AG04450 (cell line): ENCODE measurements at regions not wholly inside any gene's neighbourhood (a gene's known extent, or its start where the extent isn't known, plus 50 kb on each side); places are given as distances from the start of the nearest gene placed in this dataset.

ENCODE experiments used
- CTCF ChIA-PET: fragments of 300-600, 350-600 bp; formaldehyde crosslinking; extraction: SDS; loops from one replicate; lab custom pipeline; 2022; ENCODE audit warnings: antibody characterized with exemption, inconsistent platforms; lab: Charles Lee
- POLR2A ChIA-PET: fragments of 350-600 bp; formaldehyde crosslinking; extraction: SDS; loops from one replicate; lab custom pipeline; 2021; ENCODE audit warnings: antibody characterized with exemption, inconsistent platforms; lab: Yijun Ruan, JAX
- DNase-seq: peaks from one replicate; pipeline ENCODE4 v3.0.0-alpha.2; 2011; ENCODE audit warnings: low read depth, low spot score
- H3K27ac ChIP-seq: one replicate; pipeline ENCODE4 v1.5.1; 2012; ENCODE audit warnings: low read depth, low read length, control low read depth
- H3K27me3 ChIP-seq: one replicate; pipeline ENCODE4 v1.6.0; 2012; ENCODE audit warnings: low read length; ENCODE audit not compliant: control insufficient read depth, insufficient read depth
- H3K4me3 ChIP-seq: 2 replicates; pipeline ENCODE4 v1.5.1; 2011; ENCODE audit warnings: mild to moderate bottlenecking, low read depth, low read length, control low read depth
- H3K9me3 ChIP-seq: 2 replicates; pipeline ENCODE4 v1.5.1; 2012; ENCODE audit warnings: low read length; ENCODE audit not compliant: control insufficient read depth, insufficient read depth
- CTCF ChIP-seq: IDR thresholded peaks from 2 replicates; pipeline ENCODE4 v1.5.1; 2011; ENCODE audit warnings: low read depth, low read length, control low read depth, inconsistent platforms

GRCh38 chr22:27625769-27626674 is 175.5 kb downstream of the MN1 start:
- no peaks in the 10 kb centered on the region; the same call in 1 of the 2 replicates for H3K9me3 ChIP-seq
- peaks cover 9% of the 10 kb centered on the region for H3K27me3 ChIP-seq
- ChIA-PET CTCF (no interaction called here), POLR2A (interaction anchor here (0.7 kb wide), 1 partner anchor 45 kb away, joined by 3 read pairs; no protein-coding TSS in a partner anchor)
- H3K4me3 ChIP-seq: no peak overlapping the region
- TF ChIP-seq CTCF: no peak
- no peak for DNase-seq
- no peak overlapping the region for H3K27ac ChIP-seq

GRCh38 chr22:27626675-27627443 is 174.7 kb downstream of the MN1 start:
- DNase-seq: no peak
- Histone ChIP-seq H3K4me3 (no peak overlapping the region), H3K27ac (no peak overlapping the region), H3K9me3 (no peaks in the 10 kb centered on the region), H3K27me3 (peaks cover 9% of the 10 kb centered on the region)
- CTCF ChIA-PET: no interaction called here
- POLR2A ChIA-PET: no interaction called here
- TF ChIP-seq CTCF: no peak

GRCh38 chr22:27627444-27627833 is 174.1 kb downstream of the MN1 start:
- Histone ChIP-seq H3K4me3 (no peak overlapping the region), H3K27me3 (peaks cover 13% of the 10 kb centered on the region), H3K9me3 (no peaks in the 10 kb centered on the region), H3K27ac (no peak overlapping the region)
- ChIA-PET POLR2A (no interaction called here), CTCF (no interaction called here)
- peak; percentile 24; the same call in 1 of the 2 replicates for TF ChIP-seq CTCF
- no peak for DNase-seq

GRCh38 chr22:27627901-27628300 is 173.7 kb downstream of the MN1 start:
- Histone ChIP-seq H3K9me3 (no peaks in the 10 kb centered on the region), H3K4me3 (no peak overlapping the region), H3K27me3 (peaks cover 17% of the 10 kb centered on the region), H3K27ac (no peak overlapping the region)
- ChIA-PET POLR2A (no interaction called here), CTCF (no interaction called here)
- DNase-seq: no peak
- no peak for TF ChIP-seq CTCF

GRCh38 chr22:27628341-27628740 is 173.2 kb downstream of the MN1 start:
- H3K9me3 ChIP-seq: no peaks in the 10 kb centered on the region
- H3K27me3 ChIP-seq: peaks cover 18% of the 10 kb centered on the region
- CTCF ChIA-PET: no interaction called here
- no peak for DNase-seq
- H3K27ac ChIP-seq: no peak overlapping the region
- no peak overlapping the region for H3K4me3 ChIP-seq
- TF ChIP-seq CTCF: no peak
- POLR2A ChIA-PET: no interaction called here
